Activated T-helper 17 cell treated with anti-CD3 and anti-CD28 coated beads, Interleukin-2, amount 50 U/mL, for 72 hours (primary cell): ENCODE measurements at regions not wholly inside any gene's neighbourhood (a gene's known extent, or its start where the extent isn't known, plus 50 kb on each side); places are given as distances from the start of the nearest gene placed in this dataset.
"Not testable (repeated sequence)": the region's sequence is repeated elsewhere in the genome, so short reads cannot be mapped to it uniquely, and the experiment has no call there.

ENCODE experiments used
- ATAC-seq: fragments of 150-1000 bp; cut with Tn5 transposase; replicated peaks from 2 replicates; pipeline ENCODE4 v1.10.0; 2021; ENCODE audit warnings: mild to moderate bottlenecking, moderate library complexity
- H3K27ac Mint-ChIP-seq: one replicate; pipeline ENCODE4 v1.8.0; 2022; ENCODE audit warnings: mixed read lengths
- H3K27me3 Mint-ChIP-seq: one replicate; pipeline ENCODE4 v1.8.0; 2022; ENCODE audit warnings: mixed read lengths
- H3K36me3 Mint-ChIP-seq: one replicate; pipeline ENCODE4 v1.8.0; 2022; ENCODE audit warnings: low read depth, mild to moderate bottlenecking, mixed read lengths
- H3K4me1 Mint-ChIP-seq: one replicate; pipeline ENCODE4 v1.8.0; 2022; ENCODE audit warnings: mixed read lengths
- H3K4me3 Mint-ChIP-seq: one replicate; pipeline ENCODE4 v1.8.0; 2022; ENCODE audit warnings: mild to moderate bottlenecking, mixed read lengths
- H3K9me3 Mint-ChIP-seq: one replicate; pipeline ENCODE4 v1.8.0; 2022; ENCODE audit warnings: mixed read lengths

DNA sequence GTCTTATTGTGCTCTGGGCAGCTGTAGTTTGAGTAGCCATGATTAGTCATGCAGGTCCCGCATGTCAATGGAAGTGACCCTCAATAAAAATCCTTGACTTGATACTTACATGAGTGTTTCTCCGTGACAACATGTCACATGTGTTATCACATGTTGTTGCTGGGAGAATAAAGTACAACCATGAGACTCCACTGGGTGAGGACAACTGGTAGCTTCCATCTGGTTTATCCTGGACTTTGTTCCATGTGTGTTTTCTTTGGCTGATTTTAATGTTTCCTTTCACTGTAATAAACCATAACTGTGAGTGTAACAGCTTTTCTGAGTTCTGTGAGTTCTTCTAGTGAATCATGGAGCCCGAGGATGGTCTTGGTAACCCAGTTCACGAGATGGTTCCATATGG, 63.1 kb upstream of the NDN start:
- no peak overlapping the region for H3K27ac Mint-ChIP-seq
- H3K4me1 Mint-ChIP-seq = no peaks in the 10 kb centered on the region
- H3K36me3 Mint-ChIP-seq = no peaks in the 10 kb centered on the region
- peaks cover 3% of the 10 kb centered on the region for H3K9me3 Mint-ChIP-seq
- ATAC-seq = no peak
- H3K4me3 Mint-ChIP-seq = no peak overlapping the region
- no peaks in the 10 kb centered on the region for H3K27me3 Mint-ChIP-seq

DNA sequence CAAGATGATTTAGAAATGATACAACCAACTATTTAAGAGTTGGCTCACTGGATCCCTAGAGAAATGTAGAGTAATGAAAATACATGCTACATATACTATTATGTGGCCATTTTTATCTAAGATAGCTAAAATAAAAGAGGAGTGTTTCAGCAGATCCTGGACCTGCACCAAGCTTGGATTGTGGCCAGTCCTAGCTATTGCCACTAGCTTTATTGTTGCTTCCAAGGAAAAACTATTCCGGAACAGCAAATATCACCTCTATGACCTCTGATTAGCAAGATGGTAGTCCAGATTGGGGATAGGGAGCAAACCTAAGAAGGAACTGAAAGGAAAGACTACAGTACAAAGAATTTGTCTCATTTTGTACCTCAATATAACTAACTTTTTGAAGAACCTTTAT, 63.7 kb upstream of the NDN start:
- Mint-ChIP-seq H3K9me3 (peaks cover 3% of the 10 kb centered on the region), H3K27ac (no peak overlapping the region), H3K4me3 (no peak overlapping the region), H3K27me3 (no peaks in the 10 kb centered on the region), H3K4me1 (no peaks in the 10 kb centered on the region), H3K36me3 (no peaks in the 10 kb centered on the region)
- ATAC-seq = no peak

DNA sequence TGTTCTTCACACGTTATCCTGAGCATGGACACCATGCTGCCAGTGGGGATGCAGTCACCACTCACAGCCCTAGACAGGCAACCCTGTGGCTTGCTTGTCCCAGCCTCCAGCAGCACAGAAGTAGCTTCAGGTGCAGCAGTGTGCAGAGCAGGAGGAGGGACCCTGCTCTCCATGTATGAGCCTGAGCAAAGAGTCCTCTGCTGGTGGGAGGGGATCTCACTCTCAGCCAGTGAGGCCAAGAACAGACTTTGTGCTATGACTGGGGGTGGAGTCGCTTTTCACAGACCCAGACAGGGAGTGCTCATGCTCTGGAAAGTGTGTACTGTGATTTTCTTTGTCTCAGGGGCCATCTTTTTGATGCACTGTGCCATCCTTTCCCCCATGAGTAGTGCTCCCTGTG, 66.1 kb upstream of the NDN start:
- no peak for ATAC-seq
- H3K4me1 Mint-ChIP-seq = no peaks in the 10 kb centered on the region
- H3K27ac Mint-ChIP-seq = no peak overlapping the region
- H3K27me3 Mint-ChIP-seq = no peaks in the 10 kb centered on the region
- H3K4me3 Mint-ChIP-seq = no peak overlapping the region
- peaks cover 3% of the 10 kb centered on the region for H3K9me3 Mint-ChIP-seq
- H3K36me3 Mint-ChIP-seq = no peaks in the 10 kb centered on the region

DNA sequence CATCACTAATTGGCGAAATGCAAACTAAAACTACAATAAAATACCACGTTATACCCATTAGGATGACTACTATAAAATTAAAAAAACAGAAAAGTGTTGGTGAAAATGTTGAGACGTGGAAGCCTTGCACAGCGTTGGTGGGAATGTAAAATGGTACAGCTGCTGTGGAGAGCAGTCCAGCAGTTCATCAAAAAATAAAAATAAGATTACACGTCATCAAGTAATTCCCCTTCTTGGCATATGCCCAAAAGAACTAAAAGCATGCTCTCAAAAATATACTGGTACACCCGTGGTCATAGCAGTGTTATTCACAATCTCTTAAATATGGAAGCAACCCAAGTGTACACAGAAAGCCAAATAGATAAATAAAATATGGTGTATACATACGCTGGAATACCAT, 71.8 kb upstream of the NDN start:
- Mint-ChIP-seq H3K27ac (no peak overlapping the region), H3K9me3 (peaks cover 7% of the 10 kb centered on the region), H3K4me3 (no peak overlapping the region), H3K27me3 (no peaks in the 10 kb centered on the region), H3K4me1 (no peaks in the 10 kb centered on the region), H3K36me3 (no peaks in the 10 kb centered on the region)
- no peak for ATAC-seq

DNA sequence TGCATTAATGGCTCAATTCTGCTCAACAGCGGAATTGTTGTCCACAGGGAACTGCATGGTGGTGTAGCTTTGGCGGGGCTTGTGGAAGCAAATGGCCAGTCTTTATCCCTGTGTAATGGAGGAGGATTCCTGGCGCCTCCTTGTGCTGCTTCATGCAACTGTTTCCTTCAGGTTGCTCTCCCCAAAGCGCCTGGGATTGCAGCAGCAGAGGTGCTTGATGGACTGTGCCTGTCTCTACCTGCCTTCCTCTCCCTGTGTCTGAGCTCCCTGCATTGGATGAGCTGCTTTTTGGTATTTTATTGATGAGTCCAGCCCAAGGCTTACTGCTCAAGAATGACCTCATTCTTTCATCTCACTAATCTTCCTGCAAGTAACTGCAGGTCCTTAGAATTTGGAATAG, 72.9 kb upstream of the NDN start:
- no peak overlapping the region for H3K4me3 Mint-ChIP-seq
- H3K27me3 Mint-ChIP-seq = no peaks in the 10 kb centered on the region
- peaks cover 9% of the 10 kb centered on the region for H3K9me3 Mint-ChIP-seq
- ATAC-seq = no peak
- no peaks in the 10 kb centered on the region for H3K4me1 Mint-ChIP-seq
- H3K27ac Mint-ChIP-seq = no peak overlapping the region
- no peaks in the 10 kb centered on the region for H3K36me3 Mint-ChIP-seq

DNA sequence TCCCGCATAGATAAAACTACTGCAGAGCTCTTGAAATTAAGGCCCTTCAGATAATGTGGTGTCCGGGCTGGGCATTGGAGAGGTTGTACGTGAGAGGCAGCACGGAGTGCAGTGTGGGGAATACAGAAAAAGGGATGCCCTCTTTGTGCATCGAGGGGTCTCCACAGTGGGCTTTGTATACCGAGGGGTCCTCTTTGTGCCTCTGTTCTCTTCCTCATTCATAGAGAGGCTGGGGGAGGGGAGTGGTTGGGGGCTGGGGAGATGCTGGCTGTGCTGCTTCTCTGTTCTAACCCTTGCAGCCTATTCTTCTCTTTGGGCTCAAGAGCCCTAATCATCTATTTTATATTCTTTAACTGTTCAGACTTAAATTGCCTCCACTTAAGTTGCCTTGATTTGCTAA, 74.3 kb upstream of the NDN start:
- no peaks in the 10 kb centered on the region for H3K4me1 Mint-ChIP-seq
- no peaks in the 10 kb centered on the region for H3K27me3 Mint-ChIP-seq
- no peak for ATAC-seq
- no peak overlapping the region for H3K27ac Mint-ChIP-seq
- peaks cover 10% of the 10 kb centered on the region for H3K9me3 Mint-ChIP-seq
- no peaks in the 10 kb centered on the region for H3K36me3 Mint-ChIP-seq
- no peak overlapping the region for H3K4me3 Mint-ChIP-seq

DNA sequence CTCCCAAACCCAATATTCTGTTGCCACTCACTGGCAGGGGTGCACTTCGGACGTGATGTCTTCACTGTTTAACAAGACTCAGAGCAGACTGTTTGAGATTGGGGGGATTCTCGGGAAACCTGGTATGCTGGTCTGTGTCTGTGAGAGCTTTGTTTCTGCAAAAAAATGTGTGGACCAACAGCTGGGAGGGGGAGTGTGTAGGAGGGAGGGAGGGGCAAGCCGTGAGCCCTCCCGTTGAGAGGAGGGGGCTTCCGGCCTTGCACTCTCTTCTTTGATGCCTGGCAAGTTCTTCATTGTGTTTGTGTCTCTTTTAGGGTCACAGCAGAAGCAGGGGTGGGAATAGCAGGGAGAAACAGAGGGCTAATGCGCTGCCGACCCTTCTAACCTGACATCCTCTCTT, 74.9 kb upstream of the NDN start:
- H3K4me3 Mint-ChIP-seq = no peak overlapping the region

DNA sequence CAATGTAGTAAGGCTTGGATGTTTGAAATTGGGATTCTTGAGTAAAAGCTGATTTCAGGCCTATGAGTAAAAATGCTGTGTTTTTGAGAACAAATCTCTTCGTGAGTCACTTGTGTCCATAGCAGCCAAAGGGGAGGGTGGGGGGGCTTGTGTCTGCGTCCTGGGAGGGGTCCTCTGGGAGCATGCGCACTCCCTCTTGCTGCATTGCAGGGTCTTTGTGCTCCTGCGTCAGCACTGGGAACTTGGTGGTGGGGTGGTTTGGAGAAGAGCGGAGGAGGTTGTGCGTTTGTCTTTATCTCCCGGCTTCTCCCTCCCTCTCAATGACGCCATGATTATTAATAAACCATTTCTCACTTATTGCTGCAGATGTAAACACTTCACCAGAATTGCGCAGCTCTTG, 75.9 kb upstream of the NDN start:
- Mint-ChIP-seq H3K4me1 (no peaks in the 10 kb centered on the region), H3K9me3 (peaks cover 10% of the 10 kb centered on the region), H3K27ac (no peak overlapping the region), H3K4me3 (no peak overlapping the region), H3K36me3 (no peaks in the 10 kb centered on the region), H3K27me3 (no peaks in the 10 kb centered on the region)
- ATAC-seq = no peak

More for the DNA sequence above, 74.9 kb upstream of the NDN start:
- Mint-ChIP-seq H3K9me3 (peaks cover 10% of the 10 kb centered on the region), H3K27ac (no peak overlapping the region), H3K36me3 (no peaks in the 10 kb centered on the region), H3K4me1 (no peaks in the 10 kb centered on the region), H3K27me3 (no peaks in the 10 kb centered on the region)
- no peak for ATAC-seq

DNA sequence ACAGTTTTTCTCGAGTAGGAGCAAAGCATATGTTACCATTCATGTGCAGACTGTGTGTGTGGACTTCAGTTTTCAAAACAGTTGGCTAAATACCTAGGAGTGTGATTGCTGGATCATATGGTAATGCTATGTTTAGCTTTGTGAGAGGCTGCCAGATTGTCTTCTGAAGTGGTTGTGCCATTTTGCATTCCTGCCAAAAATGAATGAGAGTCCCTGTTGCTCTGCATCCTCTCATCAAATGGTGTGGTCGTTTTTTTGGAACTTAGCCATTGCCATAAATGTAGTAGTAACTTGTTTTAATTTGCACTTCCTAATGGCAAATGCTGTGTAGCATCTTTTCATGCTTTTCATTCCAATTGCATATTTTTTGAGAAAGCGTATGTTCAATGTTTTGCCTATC, 77.2 kb upstream of the NDN start:
- Mint-ChIP-seq H3K9me3 (peaks cover 10% of the 10 kb centered on the region), H3K27ac (no peak overlapping the region), H3K27me3 (no peaks in the 10 kb centered on the region), H3K36me3 (no peaks in the 10 kb centered on the region), H3K4me1 (no peaks in the 10 kb centered on the region), H3K4me3 (no peak overlapping the region)
- no peak for ATAC-seq

DNA sequence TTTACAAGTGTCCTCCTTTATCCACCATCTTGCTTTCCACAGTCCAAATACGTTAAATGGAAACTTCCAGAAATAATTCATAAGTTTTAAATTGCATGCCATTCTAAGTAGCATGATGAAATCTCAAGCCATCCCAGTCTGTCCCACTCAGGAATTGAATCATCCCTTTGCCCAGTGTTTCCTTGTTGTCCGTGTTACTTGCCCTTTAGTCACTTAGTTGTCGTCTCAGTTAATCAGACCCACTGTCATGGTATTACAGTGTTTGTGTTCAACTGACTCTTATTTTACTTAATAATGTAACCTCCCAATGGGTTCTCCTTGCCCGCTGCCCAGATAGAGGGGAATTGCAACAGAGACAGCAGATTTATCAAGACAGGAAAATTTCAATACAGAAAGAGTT, 77.6 kb upstream of the NDN start:
- Mint-ChIP-seq H3K36me3 (no peaks in the 10 kb centered on the region), H3K4me3 (no peak overlapping the region), H3K9me3 (peaks cover 10% of the 10 kb centered on the region), H3K27me3 (no peaks in the 10 kb centered on the region), H3K27ac (no peak overlapping the region), H3K4me1 (no peaks in the 10 kb centered on the region)
- no peak for ATAC-seq

DNA sequence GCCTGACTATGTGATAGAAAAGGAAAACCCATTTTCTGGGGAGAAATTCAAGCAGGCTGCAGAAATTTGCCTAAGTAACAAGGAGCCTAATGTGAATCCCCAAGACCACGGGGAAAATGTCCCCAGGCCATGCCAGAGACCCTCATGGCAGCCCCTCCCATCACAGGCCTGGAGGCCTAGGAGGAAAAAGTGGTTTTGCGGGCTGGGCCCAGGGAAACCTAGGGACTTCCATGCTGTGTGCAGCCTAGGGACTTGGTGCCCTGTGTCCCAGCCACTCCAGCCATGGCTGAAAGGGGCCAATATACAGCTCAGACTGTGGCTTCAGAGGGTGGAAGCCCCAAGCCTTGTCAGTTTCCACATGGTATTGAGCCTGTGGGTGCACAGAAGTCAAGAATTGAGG, 79.7 kb upstream of the NDN start:
- H3K9me3 Mint-ChIP-seq = peaks cover 16% of the 10 kb centered on the region
- not testable (repeated sequence) for H3K4me1 Mint-ChIP-seq, H3K36me3 Mint-ChIP-seq, H3K27ac Mint-ChIP-seq, H3K27me3 Mint-ChIP-seq, ATAC-seq, H3K4me3 Mint-ChIP-seq

DNA sequence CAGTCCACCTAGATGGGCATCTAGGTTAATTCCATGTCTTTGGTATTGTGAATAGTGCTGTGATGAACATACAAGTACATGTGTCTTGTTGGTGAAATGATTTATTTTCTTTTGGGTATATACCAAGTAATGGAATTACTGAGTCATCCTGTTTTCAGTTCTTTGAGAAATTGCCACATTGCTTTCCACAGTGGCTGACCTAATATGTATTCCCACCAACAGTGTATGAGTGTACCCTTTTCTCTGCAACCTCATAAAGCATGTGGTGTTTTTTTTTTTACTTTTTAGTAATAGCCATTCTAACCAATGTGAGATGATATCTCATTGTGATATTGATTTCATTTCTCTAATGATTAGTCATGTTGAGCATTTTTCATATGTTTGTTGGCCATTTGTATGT, 86.0 kb upstream of the NDN start:
- H3K27ac Mint-ChIP-seq = no peak overlapping the region
- no peaks in the 10 kb centered on the region for H3K4me1 Mint-ChIP-seq
- H3K4me3 Mint-ChIP-seq = no peak overlapping the region
- no peaks in the 10 kb centered on the region for H3K36me3 Mint-ChIP-seq
- peaks cover 18% of the 10 kb centered on the region for H3K9me3 Mint-ChIP-seq
- no peaks in the 10 kb centered on the region for H3K27me3 Mint-ChIP-seq
- ATAC-seq = no peak

DNA sequence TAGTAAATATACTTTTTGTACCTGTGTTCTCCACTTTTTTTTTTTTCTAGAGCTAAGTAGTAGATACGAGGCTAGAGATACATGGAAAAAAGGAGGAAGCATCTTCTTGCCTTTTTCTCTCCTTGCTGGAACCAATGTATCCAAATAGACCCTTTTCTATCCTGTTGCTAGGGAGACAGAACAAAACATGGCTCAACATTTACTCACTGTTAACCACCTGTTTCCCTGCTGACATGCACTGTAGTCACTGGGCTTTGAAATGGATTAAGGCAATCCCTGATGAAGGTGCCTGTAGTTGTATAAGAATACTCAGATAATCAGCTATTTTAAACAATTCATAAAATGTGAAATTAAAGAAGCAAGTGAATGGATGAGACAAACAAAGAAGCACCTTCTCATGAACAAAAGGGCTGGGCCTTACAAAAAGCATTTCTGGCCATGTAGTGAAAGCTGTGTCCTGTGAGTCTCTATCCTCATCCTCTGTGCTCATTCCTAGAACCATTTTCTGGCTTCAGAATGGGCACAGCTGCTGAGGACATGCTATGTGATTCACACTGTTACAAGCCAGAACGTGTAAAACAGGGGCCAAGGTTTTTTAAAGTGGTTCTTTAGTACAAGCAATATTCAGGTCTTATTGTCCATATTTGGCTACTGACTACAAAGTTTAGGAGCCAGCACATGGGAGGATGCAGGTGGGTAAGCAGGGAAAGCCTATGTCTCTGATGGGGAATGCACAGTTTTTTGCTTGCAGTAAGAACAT, 100.4 kb upstream of the NDN start:
- ATAC-seq = no peak
- Mint-ChIP-seq H3K36me3 (no peaks in the 10 kb centered on the region), H3K27me3 (no peaks in the 10 kb centered on the region), H3K9me3 (peaks cover 8% of the 10 kb centered on the region), H3K4me3 (no peak overlapping the region), H3K4me1 (no peaks in the 10 kb centered on the region), H3K27ac (no peak overlapping the region)

DNA sequence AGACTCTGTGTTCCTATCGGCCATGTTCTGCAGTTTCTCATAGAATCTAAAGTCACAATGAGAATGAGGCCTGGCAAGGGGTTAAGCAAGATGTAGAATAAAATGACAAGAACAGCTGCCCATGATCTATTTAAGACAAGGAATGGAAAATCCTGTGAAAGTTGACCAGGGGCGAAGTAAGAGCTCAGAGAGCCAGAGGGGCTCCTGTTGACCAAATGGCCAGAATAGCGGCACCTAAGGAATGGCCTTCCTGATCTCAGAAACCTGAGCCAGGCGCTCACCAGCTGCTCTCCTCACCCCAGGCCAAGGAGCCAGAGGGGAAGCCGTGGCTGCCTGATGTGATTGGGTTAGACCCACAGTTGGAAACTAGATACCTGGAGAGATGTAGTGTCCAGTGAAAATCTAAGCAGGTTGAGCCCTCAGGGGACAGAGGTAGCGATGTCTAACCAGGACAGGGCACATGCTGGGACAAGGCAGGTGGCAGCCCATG, 106.1 kb upstream of the NDN start:
- no peak for ATAC-seq
- Mint-ChIP-seq H3K4me1 (no peaks in the 10 kb centered on the region), H3K27ac (no peak overlapping the region), H3K27me3 (no peaks in the 10 kb centered on the region), H3K4me3 (no peak overlapping the region), H3K36me3 (no peaks in the 10 kb centered on the region), H3K9me3 (peaks cover 24% of the 10 kb centered on the region)

DNA sequence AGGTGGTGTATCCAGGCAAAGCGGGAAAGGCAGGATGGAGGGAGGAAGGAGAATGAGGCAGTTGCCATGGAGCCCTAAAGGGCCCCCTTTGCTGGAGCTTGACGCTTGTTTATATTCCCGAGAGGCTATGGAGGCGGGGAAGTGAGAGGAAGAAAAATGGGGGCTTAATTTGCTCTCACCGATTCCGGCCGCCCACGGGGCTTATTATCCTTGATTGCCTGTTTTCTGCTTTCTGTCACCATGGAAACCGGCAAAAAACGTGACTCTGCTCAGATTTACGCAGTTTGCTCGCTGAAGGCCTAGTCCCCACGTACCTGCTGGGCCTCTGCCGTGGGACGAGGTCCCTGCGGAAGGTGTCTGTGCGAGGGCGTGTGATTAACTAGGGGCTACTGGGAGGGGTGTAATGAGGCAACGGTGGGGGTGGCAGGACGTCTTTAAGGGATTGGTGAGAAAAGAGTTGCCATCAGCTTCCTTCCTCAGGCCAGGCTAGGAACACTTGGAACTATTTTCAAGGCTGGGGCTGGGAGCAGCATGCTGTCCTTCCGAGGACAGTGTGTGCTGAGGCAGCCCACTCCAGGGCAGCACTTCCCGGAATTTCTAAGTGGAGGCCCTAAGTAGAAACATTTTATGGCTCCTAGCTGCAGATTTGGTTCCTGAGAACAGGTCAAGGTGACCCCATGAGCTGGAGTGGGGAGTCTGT, 110.8 kb upstream of the NDN start:
- H3K9me3 Mint-ChIP-seq = peaks cover 20% of the 10 kb centered on the region
- H3K27ac Mint-ChIP-seq = no peak overlapping the region

More for the DNA sequence above, 110.8 kb upstream of the NDN start:
- H3K36me3 Mint-ChIP-seq = no peaks in the 10 kb centered on the region
- no peak for ATAC-seq
- H3K4me3 Mint-ChIP-seq = no peak overlapping the region
- H3K4me1 Mint-ChIP-seq = no peaks in the 10 kb centered on the region
- no peaks in the 10 kb centered on the region for H3K27me3 Mint-ChIP-seq
